Prostate gland (tissue), 2 donors: ENCODE measurements at regions not wholly inside any gene's neighbourhood (a gene's known extent, or its start where the extent isn't known, plus 50 kb on each side); places are given as distances from the start of the nearest gene placed in this dataset.

Experiments used
- DNase-seq: peaks from one replicate; pipeline ENCODE4 v3.0.0-alpha.2; 2019; ENCODE audit warnings: low spot score
- H3K27ac ChIP-seq, 2 donors: fragments of 200-600 bp; sonication (generic); 2 replicates each; pipeline ENCODE4 v1.5.1; 2017 to 2019
- H3K27me3 ChIP-seq: fragments of 200-600 bp; sonication (generic); replicated peaks from 2 replicates; pipeline ENCODE4 v1.5.1; 2019; ENCODE audit not compliant: insufficient read depth
- H3K36me3 ChIP-seq, 2 donors: fragments of 200-600 bp; sonication (generic); 1 replicate in 1 of 2; 2 replicates in 1 of 2; pipeline versions ENCODE4 v1.5.1 to v1.8.1; 2017 to 2019
- H3K4me1 ChIP-seq: fragments of 200-600 bp; sonication (generic); replicated peaks from 2 replicates; pipeline ENCODE4 v1.5.1; 2019
- H3K4me3 ChIP-seq, 2 donors: fragments of 200-600 bp; sonication (generic); 2 replicates each; pipeline ENCODE4 v1.5.1; 2017 to 2019
- H3K9me3 ChIP-seq: fragments of 200-600 bp; sonication (generic); 2 replicates; pipeline ENCODE4 v1.5.1; 2017
- CTCF ChIP-seq, 4 experiments: fragments of 200-600 bp in 2 of 4; fragments of 450-650 bp in 2 of 4; sonication (generic) in 2 of 4; IDR thresholded peaks; 1 replicate in 3 of 4; 2 replicates in 1 of 4; pipeline ENCODE4 v1.5.1; 2016 to 2019; ENCODE audit warnings: antibody characterized with exemption in 4 of 4, mild to moderate bottlenecking in 2 of 4, moderate library complexity in 2 of 4
- POLR2A ChIP-seq: fragments of 450-650 bp; IDR thresholded peaks from one replicate; pipeline ENCODE4 v1.6.1; 2016; ENCODE audit warnings: antibody characterized with exemption, mild to moderate bottlenecking
- POLR2AphosphoS5 ChIP-seq: sonication (generic); formaldehyde crosslinking; IDR thresholded peaks from one replicate; pipeline ENCODE4 v1.6.1; 2017; ENCODE audit warnings: antibody characterized with exemption
- WGBS: methylation state at CpG from one replicate; pipeline ENCODE4 v1.1.5; 2018; 5-methylcytosine and 5-hydroxymethylcytosine counted together
- intact Hi-C: fragments of 100-400 bp; cut with DNase I; formaldehyde crosslinking; loops from one replicate; pipeline ENCODE4 v1.14.2; 2022

GRCh38 chr12:90441431-90441830 lies 513.5 kb downstream of the CCER1 start:
- no peak for TF ChIP-seq POLR2AphosphoS5
- no peak for TF ChIP-seq POLR2A
- TF ChIP-seq CTCF (IDR thresholded peaks at IDR 0.05): no peak
- Histone ChIP-seq H3K4me1 (no peaks in the 10 kb centered on the region), H3K36me3 (no peaks in the 10 kb centered on the region), H3K9me3 (no peaks in the 10 kb centered on the region), H3K27ac (no peak overlapping the region), H3K27me3 (no peaks in the 10 kb centered on the region), H3K4me3 (no peak overlapping the region)
- intact Hi-C loops: no loop called here
- 83% methylated on average over 1 of the region's 1 CpG for WGBS
- no peak for DNase-seq

- Histone ChIP-seq H3K27ac (no peak overlapping the region), H3K9me3 (no peaks in the 10 kb centered on the region), H3K4me1 (peaks cover 4% of the 10 kb centered on the region), H3K27me3 (no peaks in the 10 kb centered on the region), H3K4me3 (no peak overlapping the region), H3K36me3 (no peaks in the 10 kb centered on the region)
- WGBS: 79% methylated on average over 3 of the region's 3 CpGs
- no peak for DNase-seq
- TF ChIP-seq POLR2AphosphoS5 (no peak), CTCF (IDR thresholded peaks at IDR 0.05) (no peak), POLR2A (no peak)
- intact Hi-C loops: no loop called here
Observed at GRCh38 chr12:90428881-90429280, 526.1 kb downstream of the CCER1 start.

DNA sequence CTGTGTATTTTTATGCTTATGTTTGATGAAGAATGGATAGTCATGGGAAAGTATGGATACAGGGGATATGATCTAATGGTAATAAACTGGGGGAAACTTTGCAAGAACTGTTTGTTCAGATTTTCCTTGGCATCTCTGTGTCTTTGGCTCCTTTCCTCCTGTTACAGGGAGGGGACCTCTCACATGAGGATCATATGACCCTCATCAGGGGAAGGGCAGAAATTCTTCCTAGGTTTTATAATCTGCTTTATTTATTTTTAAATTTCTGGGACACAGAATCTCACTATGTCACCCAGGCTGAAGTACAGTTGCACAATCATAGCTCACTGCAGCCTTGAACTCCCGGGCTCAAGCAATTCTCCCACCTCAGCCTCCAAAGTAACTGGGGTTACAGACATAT lies 526.5 kb downstream of the CCER1 start:
- DNase-seq: no peak
- Histone ChIP-seq H3K4me1 (peaks cover 4% of the 10 kb centered on the region), H3K4me3 (no peak overlapping the region), H3K36me3 (no peaks in the 10 kb centered on the region), H3K27me3 (no peaks in the 10 kb centered on the region), H3K27ac (peak overlapping the region in 1 of 2 donors; percentile 22), H3K9me3 (no peaks in the 10 kb centered on the region)
- 75% methylated on average over 1 of the region's 1 CpG for WGBS
- peak; percentile 27 for TF ChIP-seq POLR2AphosphoS5
- TF ChIP-seq POLR2A: no peak
- TF ChIP-seq CTCF (IDR thresholded peaks at IDR 0.05): no peak
- intact Hi-C loops: no loop called here

DNA sequence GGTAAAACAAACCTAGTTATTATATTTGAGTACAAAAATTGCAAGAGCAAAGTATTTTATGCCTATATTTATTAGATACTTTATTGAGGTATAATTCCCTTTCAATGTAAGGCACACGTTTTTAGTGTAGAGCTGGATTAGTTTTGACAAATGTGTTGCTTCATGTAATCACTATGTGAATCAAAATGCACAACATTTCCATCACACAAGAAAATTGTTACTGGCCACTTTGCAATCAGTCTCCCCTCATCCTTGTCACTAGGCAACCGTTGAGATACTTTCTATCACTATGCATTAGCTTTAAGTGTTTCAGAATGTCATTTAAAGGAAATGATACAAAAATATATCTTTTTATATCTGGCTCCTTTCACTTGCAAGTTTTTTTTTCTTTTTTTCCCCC lies 531.0 kb downstream of the CCER1 start:
- TF ChIP-seq POLR2AphosphoS5: no peak
- TF ChIP-seq POLR2A: no peak
- no peak for TF ChIP-seq CTCF (IDR thresholded peaks at IDR 0.05)
- H3K4me1 ChIP-seq: peaks cover 4% of the 10 kb centered on the region
- H3K27me3 ChIP-seq: no peaks in the 10 kb centered on the region
- no peak overlapping the region for H3K4me3 ChIP-seq
- intact Hi-C loops: no loop called here
- WGBS: 59% methylated on average over 2 of the region's 2 CpGs
- no peak for DNase-seq
- H3K36me3 ChIP-seq: no peaks in the 10 kb centered on the region
- no peak overlapping the region for H3K27ac ChIP-seq
- H3K9me3 ChIP-seq: no peaks in the 10 kb centered on the region

- Histone ChIP-seq H3K4me1 (no peaks in the 10 kb centered on the region), H3K27me3 (no peaks in the 10 kb centered on the region), H3K27ac (no peak overlapping the region), H3K9me3 (no peaks in the 10 kb centered on the region), H3K4me3 (no peak overlapping the region), H3K36me3 (no peaks in the 10 kb centered on the region)
- DNase-seq: no peak
- 97% methylated on average over 26 of the region's 33 CpGs for WGBS
- TF ChIP-seq POLR2A: no peak
- no peak for TF ChIP-seq POLR2AphosphoS5
- TF ChIP-seq CTCF (IDR thresholded peaks at IDR 0.05): no peak
- intact Hi-C loops: no loop called here
Observed at GRCh38 chr12:90410962-90411361, 544.0 kb downstream of the CCER1 start.
